Parathyroid adenoma (tissue), 2 donors: ENCODE measurements at regions not wholly inside any gene's neighbourhood (a gene's known extent, or its start where the extent isn't known, plus 50 kb on each side); places are given as distances from the start of the nearest gene placed in this dataset.

Experiments used
- H2AFZ ChIP-seq: fragments of 300-600 bp; sonication (generic); one replicate; pipeline ENCODE4 v1.7.0; 2017; ENCODE audit warnings: antibody characterized with exemption, mild to moderate bottlenecking
- H3K27ac ChIP-seq: fragments of 300-600 bp; sonication (generic); one replicate; pipeline ENCODE4 v1.7.0; 2017
- H3K27me3 ChIP-seq: fragments of 300-600 bp; sonication (generic); one replicate; pipeline ENCODE4 v1.7.0; 2017; ENCODE audit warnings: low read length; ENCODE audit not compliant: control insufficient read depth, insufficient read depth
- H3K36me3 ChIP-seq: fragments of 300-600 bp; sonication (generic); one replicate; pipeline ENCODE4 v1.7.0; 2017; ENCODE audit warnings: low read length; ENCODE audit not compliant: control insufficient read depth, insufficient read depth
- H3K4me1 ChIP-seq: fragments of 300-600 bp; sonication (generic); one replicate; pipeline ENCODE4 v1.7.0; 2017; ENCODE audit warnings: control low read depth
- H3K4me2 ChIP-seq: fragments of 300-600 bp; sonication (generic); one replicate; pipeline ENCODE4 v1.7.0; 2017; ENCODE audit warnings: low read length
- H3K4me3 ChIP-seq: fragments of 300-600 bp; sonication (generic); one replicate; pipeline ENCODE4 v1.7.0; 2017; ENCODE audit warnings: low read depth, low read length
- H3K79me2 ChIP-seq: fragments of 300-600 bp; sonication (generic); one replicate; pipeline ENCODE4 v1.7.0; 2017; ENCODE audit warnings: control low read depth
- H3K9ac ChIP-seq: fragments of 300-600 bp; sonication (generic); one replicate; pipeline ENCODE4 v1.7.0; 2017; ENCODE audit warnings: mild to moderate bottlenecking
- H3K9me3 ChIP-seq: fragments of 300-600 bp; sonication (generic); one replicate; pipeline ENCODE4 v1.7.0; 2017; ENCODE audit warnings: low read length; ENCODE audit not compliant: control insufficient read depth
- CTCF ChIP-seq: fragments of 300-600 bp; sonication (generic); IDR thresholded peaks from one replicate; pipeline ENCODE4 v1.7.0; 2017; ENCODE audit warnings: antibody characterized with exemption, mild to moderate bottlenecking
- donor health status: primary hyperparathyroidism.

GRCh38 chr14:38915125-38915524 is 187.9 kb downstream of the SEC23A start:
- no peaks in the 10 kb centered on the region for H3K79me2 ChIP-seq
- H3K4me1 ChIP-seq, result no peaks in the 10 kb centered on the region
- H3K4me2 ChIP-seq, result no peak overlapping the region
- H3K9ac ChIP-seq, result no peak overlapping the region
- H3K4me3 ChIP-seq, result no peak overlapping the region
- no peaks in the 10 kb centered on the region for H3K9me3 ChIP-seq
- H3K27me3 ChIP-seq, result no peaks in the 10 kb centered on the region
- TF ChIP-seq CTCF, result no peak
- H2AFZ ChIP-seq, result no peak overlapping the region
- H3K27ac ChIP-seq, result no peak overlapping the region
- H3K36me3 ChIP-seq, result no peaks in the 10 kb centered on the region

- Histone ChIP-seq H2AFZ (no peak overlapping the region), H3K9me3 (no peaks in the 10 kb centered on the region), H3K4me1 (no peaks in the 10 kb centered on the region), H3K4me2 (no peak overlapping the region), H3K4me3 (no peak overlapping the region), H3K27ac (no peak overlapping the region), H3K36me3 (no peaks in the 10 kb centered on the region), H3K27me3 (no peaks in the 10 kb centered on the region), H3K9ac (no peak overlapping the region), H3K79me2 (no peaks in the 10 kb centered on the region)
- no peak for TF ChIP-seq CTCF
These were observed 192.9 kb downstream of the SEC23A start for GRCh38 chr14:38910092-38910491.

DNA sequence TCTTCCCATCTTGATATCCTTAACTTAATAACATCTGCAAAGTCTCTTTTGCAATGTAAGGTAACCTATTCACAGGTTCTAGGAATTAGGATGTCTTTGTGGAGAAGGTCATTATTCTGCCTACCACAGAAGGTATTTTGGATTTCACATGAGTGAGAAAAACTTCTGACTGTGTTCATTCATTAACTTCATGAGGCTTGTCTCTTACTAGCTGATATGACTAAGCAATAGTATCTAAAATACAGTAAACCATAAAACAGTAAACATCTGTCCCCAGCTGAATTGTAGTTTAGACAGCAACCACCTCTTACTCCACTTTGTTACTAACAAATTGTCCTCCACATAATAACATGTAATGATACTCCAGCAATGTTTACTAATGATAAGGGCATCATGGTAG is 198.1 kb downstream of the SEC23A start:
- no peak overlapping the region for H3K27ac ChIP-seq
- H3K4me3 ChIP-seq, result no peak overlapping the region
- no peak overlapping the region for H2AFZ ChIP-seq
- H3K9me3 ChIP-seq, result no peaks in the 10 kb centered on the region
- H3K27me3 ChIP-seq, result no peaks in the 10 kb centered on the region
- no peak overlapping the region for H3K9ac ChIP-seq
- no peaks in the 10 kb centered on the region for H3K79me2 ChIP-seq
- no peaks in the 10 kb centered on the region for H3K36me3 ChIP-seq
- H3K4me1 ChIP-seq, result no peaks in the 10 kb centered on the region
- no peak overlapping the region for H3K4me2 ChIP-seq
- no peak for TF ChIP-seq CTCF

GRCh38 chr14:38901791-38902190 is 201.2 kb downstream of the SEC23A start:
- Histone ChIP-seq H3K4me2 (no peak overlapping the region), H3K4me1 (no peaks in the 10 kb centered on the region), H3K79me2 (no peaks in the 10 kb centered on the region), H3K27me3 (no peaks in the 10 kb centered on the region), H3K9ac (no peak overlapping the region), H3K4me3 (no peak overlapping the region), H3K9me3 (no peaks in the 10 kb centered on the region), H2AFZ (no peak overlapping the region), H3K27ac (no peak overlapping the region), H3K36me3 (no peaks in the 10 kb centered on the region)
- TF ChIP-seq CTCF, result no peak

DNA sequence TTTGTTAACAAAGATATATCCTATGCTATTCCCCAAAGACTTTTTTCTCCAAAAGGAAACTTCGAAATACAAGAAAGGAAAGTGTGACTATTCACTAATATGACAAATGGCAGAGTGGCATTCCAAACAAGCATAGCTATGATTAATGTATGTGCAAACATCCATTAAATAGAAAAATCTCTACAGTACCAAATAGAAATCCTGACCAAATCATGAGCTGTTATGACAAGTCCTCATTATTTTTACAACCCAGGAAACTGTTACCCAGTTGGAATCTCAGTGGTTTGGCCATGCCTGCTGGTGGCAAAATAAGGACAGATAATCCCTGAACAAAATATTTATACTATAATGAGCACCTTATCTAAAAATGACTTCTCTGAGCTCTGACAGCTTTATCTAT is 202.1 kb downstream of the SEC23A start:
- no peak overlapping the region for H2AFZ ChIP-seq
- TF ChIP-seq CTCF, result no peak
- no peak overlapping the region for H3K9ac ChIP-seq
- H3K27me3 ChIP-seq, result no peaks in the 10 kb centered on the region
- no peak overlapping the region for H3K27ac ChIP-seq
- H3K9me3 ChIP-seq, result no peaks in the 10 kb centered on the region
- H3K79me2 ChIP-seq, result no peaks in the 10 kb centered on the region
- no peak overlapping the region for H3K4me3 ChIP-seq
- no peaks in the 10 kb centered on the region for H3K36me3 ChIP-seq
- no peak overlapping the region for H3K4me2 ChIP-seq
- no peaks in the 10 kb centered on the region for H3K4me1 ChIP-seq
